ENCODE measurements at regions not wholly inside any gene's neighbourhood (a gene's known extent, or its start where the extent isn't known, plus 50 kb on each side); places are given as distances from the start of the nearest gene placed in this dataset.

- DNase-seq (ENCODE audit: low spot score), result no peak
- ATAC-seq, result no peak
- H3K79me2 ChIP-seq (replicated peaks; ENCODE audit: insufficient read depth), result no peaks in the 10 kb centered on the region
- no peak overlapping the region for H3K27ac ChIP-seq (ENCODE audit: low read depth)
- no peaks in the 10 kb centered on the region for H3K36me3 ChIP-seq (ENCODE audit: insufficient read depth)
- 0 out of 2 replicates have a peak, but pooled peaks cover 6% of the 10 kb centered on the region for H3K9me2 ChIP-seq (ENCODE audit: insufficient read depth)
- Mint-ChIP-seq H3K27me3 (ENCODE audit: insufficient read depth, low read depth, poor library complexity) (no peaks in the 10 kb centered on the region), H3K36me3 (ENCODE audit: low read depth) (no peaks in the 10 kb centered on the region), H3K4me3 (no peak overlapping the region), H3K4me1 (peaks cover 17% of the 10 kb centered on the region), H3K27ac (0 out of 2 replicates have a peak overlapping the region, but pooled peaks have one; percentile 0), H3K9me3 (no peaks in the 10 kb centered on the region)
- no peak overlapping the region for H3K4me2 ChIP-seq
- H4K20me1 ChIP-seq (replicated peaks; ENCODE audit: insufficient read depth), result no peaks in the 10 kb centered on the region
- no peaks in the 10 kb centered on the region for H3F3A ChIP-seq (replicated peaks; ENCODE audit: low read depth)
- H3K27me3 ChIP-seq (ENCODE audit: insufficient read depth), result no peaks in the 10 kb centered on the region
- TF ChIP-seq CREB1 (CRISPR knock-in tag; IDR thresholded peaks at IDR 0.05; ENCODE audit: low read depth) (no peak), EZH2 (IDR thresholded peaks at IDR 0.05; ENCODE audit: low read depth, unreplicated experiment) (no peak), ZNF331 (CRISPR knock-in tag; IDR thresholded peaks at IDR 0.05; ENCODE audit: low read depth) (no peak), EZH2phosphoT487 (IDR thresholded peaks at IDR 0.05; ENCODE audit: unreplicated experiment) (no peak), JUNB (IDR thresholded peaks at IDR 0.05; ENCODE audit: unreplicated experiment) (no peak)
- H3K4me3 ChIP-seq, result no peak overlapping the region
- H2AFZ ChIP-seq, result peak overlapping the region; percentile 77; the same call in 1 of the 2 replicates
- H3K4me1 ChIP-seq (ENCODE audit: insufficient read depth), result peaks cover 15% of the 10 kb centered on the region
These were observed 190.2 kb upstream of the CNOT2 start for GRCh38 chr12:70052931-70053497.

- Histone ChIP-seq H3K4me1 (ENCODE audit: insufficient read depth) (no peaks in the 10 kb centered on the region), H3K27me3 (ENCODE audit: insufficient read depth) (no peaks in the 10 kb centered on the region), H3F3A (replicated peaks; ENCODE audit: low read depth) (no peaks in the 10 kb centered on the region), H3K4me3 (no peak overlapping the region), H2AFZ (no peak overlapping the region), H3K4me2 (no peak overlapping the region), H3K79me2 (replicated peaks; ENCODE audit: insufficient read depth) (no peaks in the 10 kb centered on the region), H3K27ac (ENCODE audit: low read depth) (no peak overlapping the region), H4K20me1 (replicated peaks; ENCODE audit: insufficient read depth) (no peaks in the 10 kb centered on the region), H3K36me3 (ENCODE audit: insufficient read depth) (no peaks in the 10 kb centered on the region), H3K9me2 (ENCODE audit: insufficient read depth) (no peaks in the 10 kb centered on the region; the same call in 1 of the 2 replicates)
- no peaks in the 10 kb centered on the region for H3K27me3 Mint-ChIP-seq (ENCODE audit: insufficient read depth, low read depth, poor library complexity)
- H3K4me1 Mint-ChIP-seq, result no peaks in the 10 kb centered on the region
- ATAC-seq (no peak), DNase-seq (ENCODE audit: low spot score) (no peak)
- no peak overlapping the region for H3K4me3 Mint-ChIP-seq
- TF ChIP-seq CTCF (conservative IDR thresholded peaks at IDR 0.05; ENCODE audit: low read depth in 2 of 2), result no peak
- no peak for TF ChIP-seq NANOG (IDR thresholded peaks at IDR 0.05; ENCODE audit: borderline replicate concordance)
- TF ChIP-seq STAT1 (IDR thresholded peaks at IDR 0.05; ENCODE audit: unreplicated experiment), result no peak
- no peak for TF ChIP-seq ZNF114 (CRISPR knock-in tag; IDR thresholded peaks at IDR 0.05)
- TF ChIP-seq POLR2AphosphoS5 (IDR thresholded peaks at IDR 0.05; ENCODE audit: low read depth), result no peak
- no peak for TF ChIP-seq CREB1 (CRISPR knock-in tag; IDR thresholded peaks at IDR 0.05; ENCODE audit: low read depth)
- H3K36me3 Mint-ChIP-seq (ENCODE audit: low read depth), result no peaks in the 10 kb centered on the region
- no peak overlapping the region for H3K27ac Mint-ChIP-seq
- H3K9me3 Mint-ChIP-seq, result no peaks in the 10 kb centered on the region
These were observed 183.9 kb upstream of the CNOT2 start for GRCh38 chr12:70059373-70059772.
